ENCODE measurements at regions not wholly inside any gene's neighbourhood (a gene's known extent, or its start where the extent isn't known, plus 50 kb on each side); places are given as distances from the start of the nearest gene placed in this dataset.

- no peaks in the 10 kb centered on the region for H3K27me3 ChIP-seq (ENCODE audit: control insufficient read depth, insufficient read depth, low read length)
- H3K9ac ChIP-seq (ENCODE audit: low read length): no peak overlapping the region
- H3K27ac ChIP-seq (ENCODE audit: low read depth, low read length): no peak overlapping the region
- no peak overlapping the region for H3K4me3 ChIP-seq (ENCODE audit: low read depth, low read length)
- peaks cover 3% of the 10 kb centered on the region; the same call in 1 of the 2 replicates for H3K9me3 ChIP-seq (ENCODE audit: control insufficient read depth, insufficient read depth, low read depth, low read length)
- peaks cover 5% of the 10 kb centered on the region for H3K4me1 ChIP-seq (ENCODE audit: control insufficient read depth, insufficient read depth, low read length)
- no peaks in the 10 kb centered on the region for H3K36me3 ChIP-seq (ENCODE audit: control insufficient read depth, insufficient read depth, low read length)
Measured at GRCh38 chr10:121260377-121260776, 337.9 kb downstream of the FGFR2 start.

GRCh38 chr10:121261665-121262064 is 336.6 kb downstream of the FGFR2 start:
- Histone ChIP-seq H3K27me3 (ENCODE audit: control insufficient read depth, insufficient read depth, low read length) (no peaks in the 10 kb centered on the region), H3K36me3 (ENCODE audit: control insufficient read depth, insufficient read depth, low read length) (no peaks in the 10 kb centered on the region), H3K4me3 (ENCODE audit: low read depth, low read length) (no peak overlapping the region), H3K9me3 (ENCODE audit: control insufficient read depth, insufficient read depth, low read depth, low read length) (peaks cover 3% of the 10 kb centered on the region; the same call in 1 of the 2 replicates), H3K27ac (ENCODE audit: low read depth, low read length) (no peak overlapping the region), H3K4me1 (ENCODE audit: control insufficient read depth, insufficient read depth, low read length) (peaks cover 5% of the 10 kb centered on the region), H3K9ac (ENCODE audit: low read length) (no peak overlapping the region)

- H3K27ac ChIP-seq (ENCODE audit: low read depth, low read length): no peak overlapping the region
- H3K4me3 ChIP-seq (ENCODE audit: low read depth, low read length): no peak overlapping the region
- H3K9me3 ChIP-seq (ENCODE audit: control insufficient read depth, insufficient read depth, low read depth, low read length): peaks cover 3% of the 10 kb centered on the region; the same call in 1 of the 2 replicates
- H3K4me1 ChIP-seq (ENCODE audit: control insufficient read depth, insufficient read depth, low read length): peaks cover 5% of the 10 kb centered on the region
- no peaks in the 10 kb centered on the region for H3K36me3 ChIP-seq (ENCODE audit: control insufficient read depth, insufficient read depth, low read length)
- no peak overlapping the region for H3K9ac ChIP-seq (ENCODE audit: low read length)
- H3K27me3 ChIP-seq (ENCODE audit: control insufficient read depth, insufficient read depth, low read length): no peaks in the 10 kb centered on the region
Measured at GRCh38 chr10:121262774-121263430, 335.3 kb downstream of the FGFR2 start.

GRCh38 chr10:121263431-121263783 is 334.8 kb downstream of the FGFR2 start:
- Histone ChIP-seq H3K27me3 (ENCODE audit: control insufficient read depth, insufficient read depth, low read length) (no peaks in the 10 kb centered on the region), H3K27ac (ENCODE audit: low read depth, low read length) (no peak overlapping the region), H3K9ac (ENCODE audit: low read length) (no peak overlapping the region), H3K4me1 (ENCODE audit: control insufficient read depth, insufficient read depth, low read length) (peaks cover 5% of the 10 kb centered on the region), H3K36me3 (ENCODE audit: control insufficient read depth, insufficient read depth, low read length) (no peaks in the 10 kb centered on the region), H3K4me3 (ENCODE audit: low read depth, low read length) (no peak overlapping the region), H3K9me3 (ENCODE audit: control insufficient read depth, insufficient read depth, low read depth, low read length) (peaks cover 3% of the 10 kb centered on the region; the same call in 1 of the 2 replicates)

- no peaks in the 10 kb centered on the region for H3K36me3 ChIP-seq (ENCODE audit: control insufficient read depth, insufficient read depth, low read length)
- peaks cover 5% of the 10 kb centered on the region for H3K4me1 ChIP-seq (ENCODE audit: control insufficient read depth, insufficient read depth, low read length)
- no peaks in the 10 kb centered on the region for H3K9me3 ChIP-seq (ENCODE audit: control insufficient read depth, insufficient read depth, low read depth, low read length)
- H3K27ac ChIP-seq (ENCODE audit: low read depth, low read length): no peak overlapping the region
- no peak overlapping the region for H3K4me3 ChIP-seq (ENCODE audit: low read depth, low read length)
- H3K9ac ChIP-seq (ENCODE audit: low read length): no peak overlapping the region
- H3K27me3 ChIP-seq (ENCODE audit: control insufficient read depth, insufficient read depth, low read length): no peaks in the 10 kb centered on the region
Measured at GRCh38 chr10:121265360-121266123, 332.7 kb downstream of the FGFR2 start.

GRCh38 chr10:121266370-121266769 is 331.9 kb downstream of the FGFR2 start:
- no peak overlapping the region for H3K27ac ChIP-seq (ENCODE audit: low read depth, low read length)
- no peak overlapping the region for H3K4me3 ChIP-seq (ENCODE audit: low read depth, low read length)
- no peak overlapping the region for H3K9ac ChIP-seq (ENCODE audit: low read length)
- no peaks in the 10 kb centered on the region for H3K27me3 ChIP-seq (ENCODE audit: control insufficient read depth, insufficient read depth, low read length)
- no peaks in the 10 kb centered on the region for H3K9me3 ChIP-seq (ENCODE audit: control insufficient read depth, insufficient read depth, low read depth, low read length)
- no peaks in the 10 kb centered on the region for H3K36me3 ChIP-seq (ENCODE audit: control insufficient read depth, insufficient read depth, low read length)
- peaks cover 5% of the 10 kb centered on the region for H3K4me1 ChIP-seq (ENCODE audit: control insufficient read depth, insufficient read depth, low read length)

GRCh38 chr10:121267236-121268003 is 330.8 kb downstream of the FGFR2 start:
- Histone ChIP-seq H3K4me3 (ENCODE audit: low read depth, low read length) (no peak overlapping the region), H3K4me1 (ENCODE audit: control insufficient read depth, insufficient read depth, low read length) (peaks cover 5% of the 10 kb centered on the region), H3K27ac (ENCODE audit: low read depth, low read length) (no peak overlapping the region), H3K36me3 (ENCODE audit: control insufficient read depth, insufficient read depth, low read length) (no peaks in the 10 kb centered on the region), H3K9ac (ENCODE audit: low read length) (no peak overlapping the region), H3K9me3 (ENCODE audit: control insufficient read depth, insufficient read depth, low read depth, low read length) (no peaks in the 10 kb centered on the region), H3K27me3 (ENCODE audit: control insufficient read depth, insufficient read depth, low read length) (no peaks in the 10 kb centered on the region)

GRCh38 chr10:121268363-121268762 is 329.9 kb downstream of the FGFR2 start:
- Histone ChIP-seq H3K36me3 (ENCODE audit: control insufficient read depth, insufficient read depth, low read length) (no peaks in the 10 kb centered on the region), H3K4me1 (ENCODE audit: control insufficient read depth, insufficient read depth, low read length) (peaks cover 5% of the 10 kb centered on the region), H3K27me3 (ENCODE audit: control insufficient read depth, insufficient read depth, low read length) (no peaks in the 10 kb centered on the region), H3K4me3 (ENCODE audit: low read depth, low read length) (no peak overlapping the region), H3K9ac (ENCODE audit: low read length) (no peak overlapping the region), H3K9me3 (ENCODE audit: control insufficient read depth, insufficient read depth, low read depth, low read length) (no peaks in the 10 kb centered on the region), H3K27ac (ENCODE audit: low read depth, low read length) (no peak overlapping the region)

- no peak overlapping the region for H3K9ac ChIP-seq (ENCODE audit: low read length)
- no peak overlapping the region for H3K4me3 ChIP-seq (ENCODE audit: low read depth, low read length)
- H3K4me1 ChIP-seq (ENCODE audit: control insufficient read depth, insufficient read depth, low read length): peaks cover under 1% of the 10 kb centered on the region; the same call in 1 of the 2 replicates
- H3K36me3 ChIP-seq (ENCODE audit: control insufficient read depth, insufficient read depth, low read length): no peaks in the 10 kb centered on the region
- H3K27ac ChIP-seq (ENCODE audit: low read depth, low read length): no peak overlapping the region
- no peaks in the 10 kb centered on the region for H3K9me3 ChIP-seq (ENCODE audit: control insufficient read depth, insufficient read depth, low read depth, low read length)
- no peaks in the 10 kb centered on the region for H3K27me3 ChIP-seq (ENCODE audit: control insufficient read depth, insufficient read depth, low read length)
Measured at GRCh38 chr10:121268863-121269432, 329.3 kb downstream of the FGFR2 start.

GRCh38 chr10:121270906-121271305 is 327.3 kb downstream of the FGFR2 start:
- no peak overlapping the region for H3K9ac ChIP-seq (ENCODE audit: low read length)
- H3K36me3 ChIP-seq (ENCODE audit: control insufficient read depth, insufficient read depth, low read length): no peaks in the 10 kb centered on the region
- no peak overlapping the region for H3K27ac ChIP-seq (ENCODE audit: low read depth, low read length)
- H3K9me3 ChIP-seq (ENCODE audit: control insufficient read depth, insufficient read depth, low read depth, low read length): no peaks in the 10 kb centered on the region
- H3K4me3 ChIP-seq (ENCODE audit: low read depth, low read length): no peak overlapping the region
- no peaks in the 10 kb centered on the region for H3K27me3 ChIP-seq (ENCODE audit: control insufficient read depth, insufficient read depth, low read length)
- no peaks in the 10 kb centered on the region for H3K4me1 ChIP-seq (ENCODE audit: control insufficient read depth, insufficient read depth, low read length)

All from HUES6 (cell line).